ENCODE measurements at regions not wholly inside any gene's neighbourhood (a gene's known extent, or its start where the extent isn't known, plus 50 kb on each side); places are given as distances from the start of the nearest gene placed in this dataset.

DNA sequence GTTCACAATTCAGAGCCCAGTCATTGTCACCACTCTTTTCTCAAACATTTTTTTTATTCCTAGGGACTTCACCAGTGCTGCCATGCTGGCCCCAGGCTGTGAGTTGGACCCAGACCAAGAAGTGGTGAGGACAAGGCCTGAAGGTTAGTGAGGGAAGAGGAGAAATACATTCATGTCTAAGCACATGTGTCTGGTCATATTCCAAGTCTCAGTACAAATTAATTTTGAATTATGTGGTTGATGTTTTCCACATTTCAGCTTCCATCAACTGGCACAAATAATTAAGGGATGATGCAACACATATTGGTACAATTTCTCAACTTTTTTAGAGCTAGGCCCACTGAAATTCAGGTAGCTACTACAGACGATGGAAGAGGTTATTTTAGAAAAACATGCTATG lies 106.6 kb upstream of the UPP2 start:
- no peaks in the 10 kb centered on the region for H3K36me3 ChIP-seq (ENCODE audit: insufficient read depth, low read length)
- H3K27ac ChIP-seq = no peak overlapping the region
- H3K4me3 ChIP-seq = no peak overlapping the region
- TF ChIP-seq POLR2AphosphoS5 (IDR thresholded peaks at IDR 0.05; ENCODE audit: borderline replicate concordance, low read depth, low read length) = no peak
- TF ChIP-seq EZH2 (IDR thresholded peaks at IDR 0.05) = no peak
- no peak for TF ChIP-seq FOXP2 (optimal IDR thresholded peaks at IDR 0.05; ENCODE audit: control extremely low read depth, extremely low read length, insufficient read depth)
- no peaks in the 10 kb centered on the region for H3K9me3 ChIP-seq (ENCODE audit: low read depth, low read length)
- no peak for DNase-seq (ENCODE audit: low read depth, low spot score)
- no peak overlapping the region for H3K9ac ChIP-seq (ENCODE audit: insufficient read length)

DNA sequence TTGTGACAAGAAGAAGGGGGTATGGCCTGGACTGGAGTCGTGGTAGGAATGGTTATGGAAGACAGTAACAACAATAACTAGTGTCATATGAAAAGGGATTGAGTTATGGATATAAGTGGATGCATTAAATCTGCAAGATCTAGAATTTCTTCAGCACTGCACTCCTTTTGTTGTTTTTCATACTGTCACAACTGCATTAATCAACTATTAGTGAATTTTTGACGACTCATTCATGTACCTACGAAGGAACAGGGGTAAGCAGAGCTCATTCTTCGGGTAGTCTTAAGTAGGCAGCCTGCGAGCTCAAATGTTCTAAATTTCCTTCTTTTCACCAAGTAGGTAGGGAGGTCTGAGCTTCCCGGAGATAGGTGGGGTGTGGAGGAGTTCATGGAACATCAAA lies 109.7 kb upstream of the UPP2 start:
- Histone ChIP-seq H3K9ac (ENCODE audit: insufficient read length) (no peak overlapping the region), H3K27ac (no peak overlapping the region), H3K9me3 (ENCODE audit: low read depth, low read length) (no peaks in the 10 kb centered on the region), H3K4me3 (no peak overlapping the region), H3K36me3 (ENCODE audit: insufficient read depth, low read length) (no peaks in the 10 kb centered on the region)
- DNase-seq (ENCODE audit: low read depth, low spot score) = no peak
- no peak for TF ChIP-seq POLR2AphosphoS5 (IDR thresholded peaks at IDR 0.05; ENCODE audit: borderline replicate concordance, low read depth, low read length)
- TF ChIP-seq EZH2 (IDR thresholded peaks at IDR 0.05) = no peak
- TF ChIP-seq FOXP2 (optimal IDR thresholded peaks at IDR 0.05; ENCODE audit: control extremely low read depth, extremely low read length, insufficient read depth) = no peak

GRCh38 chr2:157990173-157990572 lies 111.5 kb upstream of the UPP2 start:
- no peak overlapping the region for H3K9ac ChIP-seq (ENCODE audit: insufficient read length)
- H3K9me3 ChIP-seq (ENCODE audit: low read depth, low read length) = no peaks in the 10 kb centered on the region
- peak; percentile 96 for DNase-seq (ENCODE audit: low read depth, low spot score)
- H3K27ac ChIP-seq = peak overlapping the region; percentile 63; the same call in 1 of the 2 replicates
- TF ChIP-seq EZH2 (IDR thresholded peaks at IDR 0.05) = no peak
- TF ChIP-seq FOXP2 (optimal IDR thresholded peaks at IDR 0.05; ENCODE audit: control extremely low read depth, extremely low read length, insufficient read depth) = peak; percentile 88
- TF ChIP-seq POLR2AphosphoS5 (IDR thresholded peaks at IDR 0.05; ENCODE audit: borderline replicate concordance, low read depth, low read length) = peak; percentile 43; the same call in 1 of the 2 replicates
- H3K36me3 ChIP-seq (ENCODE audit: insufficient read depth, low read length) = no peaks in the 10 kb centered on the region
- H3K4me3 ChIP-seq = peak overlapping the region; percentile 54

GRCh38 chr2:157989227-157989626 lies 112.4 kb upstream of the UPP2 start:
- TF ChIP-seq POLR2AphosphoS5 (IDR thresholded peaks at IDR 0.05; ENCODE audit: borderline replicate concordance, low read depth, low read length) = no peak
- TF ChIP-seq FOXP2 (optimal IDR thresholded peaks at IDR 0.05; ENCODE audit: control extremely low read depth, extremely low read length, insufficient read depth) = no peak
- no peak for TF ChIP-seq EZH2 (IDR thresholded peaks at IDR 0.05)
- no peak overlapping the region for H3K4me3 ChIP-seq
- no peak overlapping the region for H3K27ac ChIP-seq
- H3K36me3 ChIP-seq (ENCODE audit: insufficient read depth, low read length) = no peaks in the 10 kb centered on the region
- DNase-seq (ENCODE audit: low read depth, low spot score) = no peak
- no peaks in the 10 kb centered on the region for H3K9me3 ChIP-seq (ENCODE audit: low read depth, low read length)
- H3K9ac ChIP-seq (ENCODE audit: insufficient read length) = no peak overlapping the region

- Histone ChIP-seq H3K36me3 (ENCODE audit: insufficient read depth, low read length) (no peaks in the 10 kb centered on the region), H3K27ac (no peak overlapping the region), H3K9me3 (ENCODE audit: low read depth, low read length) (no peaks in the 10 kb centered on the region), H3K4me3 (no peak overlapping the region), H3K9ac (ENCODE audit: insufficient read length) (no peak overlapping the region)
- no peak for TF ChIP-seq FOXP2 (optimal IDR thresholded peaks at IDR 0.05; ENCODE audit: control extremely low read depth, extremely low read length, insufficient read depth)
- no peak for TF ChIP-seq POLR2AphosphoS5 (IDR thresholded peaks at IDR 0.05; ENCODE audit: borderline replicate concordance, low read depth, low read length)
- no peak for TF ChIP-seq EZH2 (IDR thresholded peaks at IDR 0.05)
- DNase-seq (ENCODE audit: low read depth, low spot score) = no peak
These were observed 110.6 kb upstream of the ACVR1 start for GRCh38 chr2:157986761-157987160.

- Histone ChIP-seq H3K27ac (no peak overlapping the region), H3K9me3 (ENCODE audit: low read depth, low read length) (no peaks in the 10 kb centered on the region), H3K4me3 (no peak overlapping the region), H3K9ac (ENCODE audit: insufficient read length) (no peak overlapping the region), H3K36me3 (ENCODE audit: insufficient read depth, low read length) (no peaks in the 10 kb centered on the region)
- DNase-seq (ENCODE audit: low read depth, low spot score) = no peak
- TF ChIP-seq EZH2 (IDR thresholded peaks at IDR 0.05) (no peak), FOXP2 (optimal IDR thresholded peaks at IDR 0.05; ENCODE audit: control extremely low read depth, extremely low read length, insufficient read depth) (no peak), POLR2AphosphoS5 (IDR thresholded peaks at IDR 0.05; ENCODE audit: borderline replicate concordance, low read depth, low read length) (no peak)
These were observed 108.7 kb upstream of the ACVR1 start for GRCh38 chr2:157984866-157985265.

DNA sequence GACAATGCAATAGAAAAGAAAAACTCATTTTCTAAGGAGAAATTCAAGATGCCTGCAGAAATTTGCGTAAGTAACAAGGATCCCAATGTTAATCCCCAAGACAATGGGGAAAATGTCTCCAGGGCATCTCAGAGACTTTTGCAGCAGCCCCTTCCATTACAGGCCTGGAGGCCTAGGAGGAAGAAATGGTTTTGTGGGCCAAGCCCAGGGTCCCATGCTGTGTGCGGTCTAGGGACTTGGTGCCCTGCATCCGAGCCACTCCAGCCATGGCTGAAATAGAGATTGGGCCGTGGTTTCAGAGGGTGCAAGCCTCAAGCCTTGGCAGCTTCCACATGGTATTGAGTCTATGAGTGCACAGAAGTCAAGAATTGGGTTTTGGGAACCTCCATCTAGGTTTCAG lies 103.9 kb upstream of the ACVR1 start:
- no peaks in the 10 kb centered on the region for H3K9me3 ChIP-seq (ENCODE audit: low read depth, low read length)
- DNase-seq (ENCODE audit: low read depth, low spot score) = no peak
- no peak overlapping the region for H3K27ac ChIP-seq
- H3K9ac ChIP-seq (ENCODE audit: insufficient read length) = no peak overlapping the region
- no peak overlapping the region for H3K4me3 ChIP-seq
- TF ChIP-seq FOXP2 (optimal IDR thresholded peaks at IDR 0.05; ENCODE audit: control extremely low read depth, extremely low read length, insufficient read depth) = no peak
- TF ChIP-seq POLR2AphosphoS5 (IDR thresholded peaks at IDR 0.05; ENCODE audit: borderline replicate concordance, low read depth, low read length) = no peak
- no peak for TF ChIP-seq EZH2 (IDR thresholded peaks at IDR 0.05)
- no peaks in the 10 kb centered on the region for H3K36me3 ChIP-seq (ENCODE audit: insufficient read depth, low read length)

DNA sequence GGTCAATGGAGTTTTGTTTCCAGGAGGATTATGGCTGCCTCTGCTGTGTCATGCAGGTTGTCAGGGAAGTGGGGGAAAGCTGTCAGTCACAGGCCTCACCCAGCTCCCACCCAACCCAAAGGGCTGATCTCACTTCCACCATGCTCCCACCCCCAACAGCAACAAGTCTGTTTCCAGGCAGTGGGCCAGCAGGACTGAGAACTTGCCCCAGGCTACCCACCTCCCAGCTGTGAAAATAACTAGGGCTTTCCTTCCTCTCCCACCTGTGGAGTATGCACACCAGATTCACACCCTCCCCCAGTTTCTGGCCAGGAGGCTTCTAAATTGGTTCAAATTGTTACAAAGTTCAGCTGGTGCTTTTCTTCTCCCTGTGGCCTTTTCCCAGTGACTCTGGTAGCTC lies 95.6 kb upstream of the ACVR1 start:
- no peak for TF ChIP-seq EZH2 (IDR thresholded peaks at IDR 0.05)
- no peak for TF ChIP-seq POLR2AphosphoS5 (IDR thresholded peaks at IDR 0.05; ENCODE audit: borderline replicate concordance, low read depth, low read length)
- no peak for TF ChIP-seq FOXP2 (optimal IDR thresholded peaks at IDR 0.05; ENCODE audit: control extremely low read depth, extremely low read length, insufficient read depth)

DNA sequence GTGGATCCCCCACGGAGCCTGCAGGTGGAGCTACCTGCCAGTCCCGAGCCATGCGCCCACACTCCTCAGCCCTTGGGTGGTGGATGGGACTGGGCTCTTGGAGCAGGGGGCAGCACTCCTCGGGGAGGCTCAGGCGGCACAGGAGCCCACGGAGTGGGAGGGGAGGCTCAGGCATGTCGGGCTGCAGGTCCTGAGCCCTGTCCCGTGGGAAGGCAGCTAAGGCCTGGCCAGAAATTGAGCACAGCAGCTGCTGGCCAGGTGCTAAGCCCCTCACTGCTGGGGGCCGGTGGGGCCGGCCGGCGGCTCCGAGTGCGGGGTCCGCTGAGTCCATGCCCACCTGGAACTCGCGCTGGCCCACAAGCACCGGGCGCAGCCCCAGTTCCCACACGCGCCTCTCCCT lies 91.7 kb upstream of the ACVR1 start:
- Histone ChIP-seq H3K4me3 (no peak overlapping the region), H3K36me3 (ENCODE audit: insufficient read depth, low read length) (no peaks in the 10 kb centered on the region), H3K9ac (ENCODE audit: insufficient read length) (no peak overlapping the region)

More for the DNA sequence above, 95.6 kb upstream of the ACVR1 start:
- no peak overlapping the region for H3K4me3 ChIP-seq
- no peak overlapping the region for H3K9ac ChIP-seq (ENCODE audit: insufficient read length)
- DNase-seq (ENCODE audit: low read depth, low spot score) = no peak
- H3K27ac ChIP-seq = no peak overlapping the region
- no peaks in the 10 kb centered on the region for H3K36me3 ChIP-seq (ENCODE audit: insufficient read depth, low read length)
- H3K9me3 ChIP-seq (ENCODE audit: low read depth, low read length) = no peaks in the 10 kb centered on the region

More for the DNA sequence above, 91.7 kb upstream of the ACVR1 start:
- Histone ChIP-seq H3K27ac (no peak overlapping the region), H3K9me3 (ENCODE audit: low read depth, low read length) (no peaks in the 10 kb centered on the region)
- TF ChIP-seq FOXP2 (optimal IDR thresholded peaks at IDR 0.05; ENCODE audit: control extremely low read depth, extremely low read length, insufficient read depth) (no peak), POLR2AphosphoS5 (IDR thresholded peaks at IDR 0.05; ENCODE audit: borderline replicate concordance, low read depth, low read length) (no peak), EZH2 (IDR thresholded peaks at IDR 0.05) (no peak)
- no peak for DNase-seq (ENCODE audit: low read depth, low spot score)

All from SK-N-MC (cell line).